HEK293T (cell line): ENCODE measurements at regions not wholly inside any gene's neighbourhood (a gene's known extent, or its start where the extent isn't known, plus 50 kb on each side); places are given as distances from the start of the nearest gene placed in this dataset.

Experiments used
- CTCF ChIA-PET: fragments of 350-600 bp; formaldehyde crosslinking; extraction: SDS; loops from one replicate; lab custom pipeline; 2021; ENCODE audit warnings: antibody characterized with exemption, inconsistent platforms; lab: Yijun Ruan, JAX
- POLR2A ChIA-PET: fragments of 350-600 bp; formaldehyde crosslinking; extraction: SDS; loops from one replicate; lab custom pipeline; 2020; ENCODE audit warnings: antibody characterized with exemption, inconsistent platforms; lab: Yijun Ruan, JAX
- DNase-seq: peaks from one replicate; pipeline ENCODE4 v3.0.0; 2012; ENCODE audit warnings: mixed read lengths; ENCODE audit errors: extremely low spot score
- ARNT ChIP-seq: fragments of 450-650 bp; IDR thresholded peaks from 2 replicates; pipeline ENCODE4 v1.6.1; 2017; ENCODE audit warnings: mild to moderate bottlenecking
- BHLHE40 ChIP-seq: fragments of 450-650 bp; IDR thresholded peaks from 2 replicates; pipeline ENCODE4 v1.6.1; 2016; ENCODE audit warnings: mild to moderate bottlenecking, moderate library complexity, borderline replicate concordance
- CTBP1 ChIP-seq: fragments of 450-650 bp; IDR thresholded peaks from 2 replicates; pipeline ENCODE4 v1.6.1; 2016; ENCODE audit warnings: borderline replicate concordance
- ELF4 ChIP-seq: fragments of 450-650 bp; IDR thresholded peaks from 2 replicates; pipeline ENCODE4 v1.6.1; 2017; ENCODE audit warnings: antibody characterized with exemption
- FOXA1 ChIP-seq: fragments of 450-650 bp; IDR thresholded peaks from 2 replicates; pipeline ENCODE4 v1.6.1; 2016; ENCODE audit warnings: mild to moderate bottlenecking
- FOXK2 ChIP-seq: fragments of 450-650 bp; IDR thresholded peaks from 2 replicates; pipeline ENCODE4 v1.6.1; 2016; ENCODE audit warnings: mild to moderate bottlenecking
- FOXM1 ChIP-seq: fragments of 450-650 bp; IDR thresholded peaks from 2 replicates; pipeline ENCODE4 v1.6.1; 2017; ENCODE audit warnings: mild to moderate bottlenecking, borderline replicate concordance
- HDGF ChIP-seq: fragments of 450-650 bp; IDR thresholded peaks from 2 replicates; pipeline ENCODE4 v1.6.1; 2017; ENCODE audit warnings: antibody characterized with exemption, borderline replicate concordance
- L3MBTL2 ChIP-seq: fragments of 450-650 bp; conservative IDR thresholded peaks from 2 replicates; pipeline ENCODE4 v1.6.1; 2016; ENCODE audit warnings: mild to moderate bottlenecking
- LEF1 ChIP-seq: fragments of 450-650 bp; IDR thresholded peaks from 2 replicates; pipeline ENCODE4 v1.6.1; 2017; ENCODE audit warnings: mild to moderate bottlenecking, borderline replicate concordance
- NFRKB ChIP-seq: fragments of 450-650 bp; IDR thresholded peaks from 2 replicates; pipeline ENCODE4 v1.6.1; 2016; ENCODE audit warnings: mild to moderate bottlenecking, moderate library complexity
- SP1 ChIP-seq: fragments of 450-650 bp; IDR thresholded peaks from 2 replicates; pipeline ENCODE4 v1.6.1; 2017
- SUZ12 ChIP-seq: fragments of 450-650 bp; IDR thresholded peaks from 2 replicates; pipeline ENCODE4 v1.6.1; 2016; ENCODE audit warnings: mild to moderate bottlenecking
- TARDBP ChIP-seq: fragments of 450-650 bp; IDR thresholded peaks from 2 replicates; pipeline ENCODE4 v1.6.1; 2016
- ZNF384 ChIP-seq: fragments of 450-650 bp; IDR thresholded peaks from 2 replicates; pipeline ENCODE4 v1.6.1; 2016
- TF ChIP-seq, protein P1 (sequence below): fragments of 450-650 bp; IDR thresholded peaks from 2 replicates; pipeline ENCODE4 v1.6.1; 2016

DNA sequence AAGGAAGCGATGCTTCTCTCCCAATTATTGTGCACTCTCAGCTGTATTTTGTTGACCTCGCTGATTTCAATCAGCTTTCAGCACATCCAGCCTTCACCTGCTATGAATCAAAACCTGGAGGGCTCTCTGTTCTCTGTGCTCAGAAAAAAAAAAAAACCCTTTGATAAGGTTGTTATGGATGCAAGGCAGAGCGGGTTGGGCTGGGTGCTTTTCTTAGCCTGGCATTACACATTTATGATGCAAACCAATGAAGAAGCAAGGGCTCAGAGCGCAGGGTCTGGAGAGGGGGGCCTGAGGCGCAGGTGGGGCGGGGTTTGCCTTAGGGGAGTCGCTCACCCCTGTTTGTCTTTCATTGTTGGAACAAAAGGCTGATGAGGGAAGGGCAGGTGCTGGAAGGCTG lies 86.0 kb upstream of the CADM1 start:
- TF ChIP-seq ARNT (no peak), ELF4 (no peak), FOXK2 (no peak), FOXM1 (no peak), LEF1 (no peak), BHLHE40 (no peak), CTBP1 (no peak), L3MBTL2 (no peak), TARDBP (no peak), SUZ12 (no peak), SP1 (no peak), ZNF384 (no peak), FOXA1 (no peak), HDGF (no peak), NFRKB (no peak)
- TF ChIP-seq, protein P1, sequence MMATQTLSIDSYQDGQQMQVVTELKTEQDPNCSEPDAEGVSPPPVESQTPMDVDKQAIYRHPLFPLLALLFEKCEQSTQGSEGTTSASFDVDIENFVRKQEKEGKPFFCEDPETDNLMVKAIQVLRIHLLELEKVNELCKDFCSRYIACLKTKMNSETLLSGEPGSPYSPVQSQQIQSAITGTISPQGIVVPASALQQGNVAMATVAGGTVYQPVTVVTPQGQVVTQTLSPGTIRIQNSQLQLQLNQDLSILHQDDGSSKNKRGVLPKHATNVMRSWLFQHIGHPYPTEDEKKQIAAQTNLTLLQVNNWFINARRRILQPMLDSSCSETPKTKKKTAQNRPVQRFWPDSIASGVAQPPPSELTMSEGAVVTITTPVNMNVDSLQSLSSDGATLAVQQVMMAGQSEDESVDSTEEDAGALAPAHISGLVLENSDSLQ: no peak
- CTCF ChIA-PET: interaction anchor here (0.6 kb wide), 1 partner anchor 170 kb away, joined by 3 read pairs; no protein-coding TSS in a partner anchor
- POLR2A ChIA-PET: interaction anchor here (0.6 kb wide), 1 partner anchor 8 kb away, joined by 3 read pairs; no protein-coding TSS in a partner anchor
- DNase-seq: no peak

DNA sequence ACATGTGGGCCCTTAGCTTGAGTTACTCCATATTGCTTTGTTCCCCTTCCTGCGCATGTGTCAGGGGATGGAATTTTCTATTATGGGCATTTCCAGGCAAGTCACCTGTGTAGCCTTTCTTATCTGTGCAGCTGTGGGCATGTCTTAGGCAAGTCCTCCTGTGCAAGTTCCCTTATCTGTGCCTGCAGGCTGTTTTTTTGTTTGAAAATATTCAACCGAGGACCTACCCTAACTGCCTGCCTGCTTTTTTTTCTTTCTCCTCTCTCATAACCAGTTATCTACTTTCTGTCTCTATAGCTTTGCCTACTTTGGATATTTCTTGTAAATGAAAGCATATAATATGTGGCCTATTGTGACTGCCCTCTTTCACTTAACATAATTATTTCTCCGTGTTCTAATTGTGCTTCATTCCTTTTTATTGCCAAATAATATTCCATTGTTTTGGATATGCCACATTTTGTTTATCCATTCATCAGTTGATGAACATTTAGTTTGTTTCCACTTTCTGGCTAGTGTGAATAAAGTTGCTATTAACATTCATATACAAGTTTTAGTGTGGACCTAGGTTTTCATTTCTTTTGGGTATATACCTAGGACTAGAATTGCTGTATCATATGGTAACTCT lies 83.6 kb upstream of the CADM1 start:
- DNase-seq: no peak
- no peak for TF ChIP-seq L3MBTL2
- TF ChIP-seq FOXA1: no peak
- no peak for TF ChIP-seq SUZ12
- no peak for TF ChIP-seq TARDBP
- no peak for TF ChIP-seq NFRKB
- no peak for TF ChIP-seq BHLHE40
- no peak for TF ChIP-seq ELF4
- TF ChIP-seq FOXM1: no peak
- no peak for TF ChIP-seq HDGF
- TF ChIP-seq LEF1: no peak
- no peak for TF ChIP-seq ZNF384
- TF ChIP-seq, protein P1: no peak
- TF ChIP-seq SP1: no peak
- TF ChIP-seq FOXK2: no peak
- CTCF ChIA-PET: no interaction called here
- POLR2A ChIA-PET: no interaction called here

DNA sequence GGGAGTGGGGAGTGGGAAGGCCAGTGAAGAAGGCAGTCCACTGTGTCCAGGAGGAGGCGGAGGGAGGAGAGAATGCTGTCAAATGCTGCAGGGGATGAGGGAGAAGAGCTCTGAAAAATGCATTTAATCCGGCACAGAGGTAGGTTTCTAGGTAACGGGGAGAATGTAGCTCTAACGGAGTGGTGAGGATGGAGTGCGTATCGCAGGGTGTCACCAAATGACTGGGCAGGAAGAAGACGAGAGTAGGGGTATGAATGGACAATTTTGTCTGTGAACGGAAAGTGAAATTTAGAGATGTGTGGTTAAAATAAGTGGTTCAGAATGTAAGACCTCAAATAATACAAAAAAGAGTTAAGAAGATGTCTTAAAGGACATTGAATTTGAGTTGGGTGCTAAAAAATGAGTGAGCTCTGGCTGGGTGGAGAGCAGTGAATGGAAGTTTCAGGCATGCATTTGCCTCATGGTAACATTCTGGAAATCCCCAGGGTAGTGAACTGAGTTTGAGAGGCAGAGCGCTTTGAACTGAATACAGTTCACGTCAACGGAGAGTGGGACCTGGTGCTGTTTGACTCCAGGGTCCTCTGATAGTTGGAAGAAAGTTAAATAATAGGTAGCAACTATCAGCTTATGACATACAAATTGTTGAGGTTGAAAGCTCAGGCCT lies 81.3 kb upstream of the CADM1 start:
- TF ChIP-seq BHLHE40: no peak
- no peak for TF ChIP-seq TARDBP
- no peak for TF ChIP-seq ARNT
- TF ChIP-seq HDGF: no peak
- TF ChIP-seq NFRKB: no peak
- TF ChIP-seq SUZ12: no peak
- no peak for TF ChIP-seq L3MBTL2
- no peak for TF ChIP-seq CTBP1
- TF ChIP-seq ZNF384: no peak
- TF ChIP-seq SP1: no peak
- TF ChIP-seq FOXK2: no peak
- TF ChIP-seq LEF1: no peak
- TF ChIP-seq ELF4: no peak
- TF ChIP-seq, protein P1: no peak
- TF ChIP-seq FOXM1: no peak
- no peak for DNase-seq
- ChIA-PET CTCF (no interaction called here), POLR2A (no interaction called here)

DNA sequence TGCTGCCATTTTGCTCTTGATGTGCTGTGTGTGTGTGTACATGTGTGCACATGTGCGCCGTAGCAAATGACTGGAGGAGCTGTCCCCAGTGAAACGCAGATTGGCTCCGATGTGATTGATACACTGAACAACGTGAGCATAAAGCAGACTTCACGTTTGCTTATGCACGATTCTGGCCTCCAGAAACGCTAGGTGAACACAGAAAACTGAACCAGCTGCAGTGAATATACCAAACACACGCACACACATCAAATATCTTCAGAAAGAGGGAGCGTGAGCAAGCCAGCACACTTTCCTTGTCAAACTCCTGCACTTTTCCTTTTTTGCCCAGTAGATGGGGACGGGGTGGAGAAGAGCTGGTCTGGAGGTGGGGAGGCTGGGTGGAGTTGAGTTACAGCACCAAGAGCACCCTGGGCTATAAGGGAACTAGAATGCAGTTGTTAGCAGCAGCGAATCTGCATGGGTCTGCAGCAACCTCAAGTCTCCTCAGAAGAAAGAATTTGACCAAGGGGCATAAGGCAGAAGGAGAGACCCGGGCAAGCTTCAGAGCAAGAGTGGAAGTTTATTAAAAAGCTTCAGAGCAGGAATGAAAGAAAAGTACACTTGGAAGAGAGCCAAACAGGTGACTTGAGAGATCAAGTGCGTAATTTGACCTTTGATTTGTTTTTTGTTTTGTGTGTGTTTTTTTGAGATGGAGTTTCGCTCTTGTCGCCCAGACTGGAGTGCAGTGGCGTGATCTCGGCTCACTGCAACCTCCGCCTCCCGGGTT lies 77.8 kb upstream of the CADM1 start:
- DNase-seq: peak; percentile 73
- CTCF ChIA-PET: interaction anchor here (0.5 to 0.9 kb wide), 3 partner anchors 41 to 214 kb away, joined by 3 to 4 read pairs (median 4); no protein-coding TSS in a partner anchor

DNA sequence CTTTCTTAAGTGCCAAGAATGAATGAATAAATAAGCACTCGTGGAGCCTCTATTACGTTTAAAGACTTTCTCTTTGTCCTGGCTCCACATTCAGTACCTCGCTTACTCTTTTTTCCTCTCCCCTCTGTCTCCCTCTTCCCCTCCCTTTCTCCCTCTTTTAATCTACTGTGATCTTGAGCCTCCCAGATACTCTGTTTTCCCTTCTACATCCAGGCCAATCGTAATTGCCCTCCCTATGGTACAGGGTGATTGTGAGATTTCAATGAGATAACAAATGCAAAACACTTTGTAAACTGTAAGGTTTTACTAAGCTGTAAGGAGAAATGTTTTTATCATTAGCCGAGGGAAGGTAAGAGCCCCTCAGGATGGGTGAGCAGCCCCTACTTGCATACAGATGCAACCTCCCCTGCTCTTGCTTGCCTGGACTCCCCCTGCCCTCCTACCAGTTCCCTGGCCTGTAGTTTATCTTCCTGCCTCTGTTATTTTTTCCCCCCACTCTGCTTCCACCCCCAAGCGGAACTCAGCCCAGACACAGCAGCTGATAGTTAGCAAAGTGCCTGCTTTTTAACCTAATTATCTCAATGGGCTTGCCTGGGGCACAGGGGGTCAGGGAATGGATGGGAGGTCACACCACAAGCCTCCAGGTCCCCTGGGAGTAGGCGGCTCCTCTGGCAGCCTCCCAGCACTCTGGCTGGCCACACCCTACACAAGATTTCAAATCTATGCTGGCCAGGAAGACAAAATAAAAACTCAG lies 76.9 kb upstream of the CADM1 start:
- CTCF ChIA-PET: no interaction called here
- DNase-seq: peak; percentile 48
- TF ChIP-seq NFRKB: no peak
- TF ChIP-seq, protein P1: no peak
- no peak for TF ChIP-seq ARNT
- POLR2A ChIA-PET: no interaction called here

More for the DNA sequence above, 77.8 kb upstream of the CADM1 start:
- TF ChIP-seq L3MBTL2 (peak; percentile 72), SP1 (no peak)
- POLR2A ChIA-PET: interaction anchor here (1.0 kb wide), 1 partner anchor 9 kb away, joined by 3 read pairs; no protein-coding TSS in a partner anchor
